IPS-NIHi11 (cell line): ENCODE measurements at regions not wholly inside any gene's neighbourhood (a gene's known extent, or its start where the extent isn't known, plus 50 kb on each side); places are given as distances from the start of the nearest gene placed in this dataset.

Source experiments
- DNase-seq: peaks from one replicate; pipeline ENCODE4 v3.0.0; 2012; ENCODE audit warnings: mixed read lengths, low spot score

DNA sequence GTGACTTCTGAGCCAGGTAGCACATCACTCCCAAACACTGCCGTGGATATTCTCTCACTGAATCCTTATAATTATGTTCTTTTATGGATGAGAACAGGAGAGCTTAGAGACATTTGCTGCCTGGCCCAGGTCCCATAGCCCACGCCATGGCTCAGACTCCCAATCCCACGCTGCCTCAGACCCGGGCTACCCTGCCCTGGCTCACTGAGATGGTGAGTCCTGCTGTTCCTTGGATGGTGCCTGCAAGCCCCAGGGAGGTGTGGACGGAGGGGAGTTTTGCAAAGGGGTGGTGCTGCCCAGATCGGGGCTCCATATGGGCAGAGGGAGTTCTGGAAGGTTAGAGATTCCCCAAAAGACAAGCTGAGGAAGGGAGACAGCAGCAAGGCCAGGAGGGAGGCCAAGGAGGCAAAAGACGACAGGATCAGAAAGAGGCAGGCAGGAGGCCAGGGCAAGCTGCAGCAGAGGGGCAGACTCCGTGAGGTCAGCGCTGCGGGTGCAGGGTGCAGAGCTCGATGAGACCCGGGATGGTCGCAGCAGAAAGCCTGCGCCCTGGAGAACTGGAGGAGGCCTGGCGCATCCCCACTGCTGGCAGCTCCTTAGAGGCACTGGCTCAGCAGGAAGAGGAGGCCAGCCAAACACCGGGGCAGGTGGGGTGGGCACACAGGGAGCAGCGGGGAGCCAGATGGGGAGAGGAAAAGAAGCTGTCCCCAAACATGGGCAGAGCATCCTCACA lies 95.7 kb upstream of the ALDH1A3 start:
- no peak for DNase-seq

DNA sequence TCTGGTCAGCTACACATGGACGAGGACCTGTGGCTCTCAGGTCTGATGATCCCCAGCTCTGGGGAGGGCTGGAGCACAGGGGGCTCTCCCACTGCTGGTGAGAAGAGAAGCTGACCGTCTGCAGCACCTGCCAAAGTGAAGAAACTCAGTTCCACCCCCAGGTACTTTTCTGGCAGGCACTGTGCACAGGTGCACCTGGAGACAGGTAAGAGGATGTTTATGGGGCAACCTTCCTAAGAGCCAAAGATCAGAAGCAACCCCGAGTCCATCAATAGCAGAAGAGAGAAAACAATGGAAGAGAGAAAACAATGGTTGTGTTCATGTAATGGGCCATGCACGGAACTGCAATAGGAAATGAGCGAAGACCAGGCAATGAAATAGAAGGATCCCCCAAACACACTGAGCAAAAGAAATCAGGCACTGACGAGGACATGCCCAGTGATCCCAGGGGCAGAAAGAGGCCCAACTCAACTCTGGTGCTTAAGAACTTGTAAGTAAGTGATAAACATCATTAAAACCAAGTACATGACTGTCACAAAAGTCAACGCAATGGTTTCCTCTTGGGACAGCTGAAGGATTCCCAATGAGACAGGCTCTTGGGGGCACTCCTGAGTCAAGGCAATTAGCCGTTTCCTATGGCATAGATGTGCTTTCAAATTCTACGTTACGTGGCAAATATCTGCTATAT lies 95.0 kb upstream of the ALDH1A3 start:
- DNase-seq = no peak

DNA sequence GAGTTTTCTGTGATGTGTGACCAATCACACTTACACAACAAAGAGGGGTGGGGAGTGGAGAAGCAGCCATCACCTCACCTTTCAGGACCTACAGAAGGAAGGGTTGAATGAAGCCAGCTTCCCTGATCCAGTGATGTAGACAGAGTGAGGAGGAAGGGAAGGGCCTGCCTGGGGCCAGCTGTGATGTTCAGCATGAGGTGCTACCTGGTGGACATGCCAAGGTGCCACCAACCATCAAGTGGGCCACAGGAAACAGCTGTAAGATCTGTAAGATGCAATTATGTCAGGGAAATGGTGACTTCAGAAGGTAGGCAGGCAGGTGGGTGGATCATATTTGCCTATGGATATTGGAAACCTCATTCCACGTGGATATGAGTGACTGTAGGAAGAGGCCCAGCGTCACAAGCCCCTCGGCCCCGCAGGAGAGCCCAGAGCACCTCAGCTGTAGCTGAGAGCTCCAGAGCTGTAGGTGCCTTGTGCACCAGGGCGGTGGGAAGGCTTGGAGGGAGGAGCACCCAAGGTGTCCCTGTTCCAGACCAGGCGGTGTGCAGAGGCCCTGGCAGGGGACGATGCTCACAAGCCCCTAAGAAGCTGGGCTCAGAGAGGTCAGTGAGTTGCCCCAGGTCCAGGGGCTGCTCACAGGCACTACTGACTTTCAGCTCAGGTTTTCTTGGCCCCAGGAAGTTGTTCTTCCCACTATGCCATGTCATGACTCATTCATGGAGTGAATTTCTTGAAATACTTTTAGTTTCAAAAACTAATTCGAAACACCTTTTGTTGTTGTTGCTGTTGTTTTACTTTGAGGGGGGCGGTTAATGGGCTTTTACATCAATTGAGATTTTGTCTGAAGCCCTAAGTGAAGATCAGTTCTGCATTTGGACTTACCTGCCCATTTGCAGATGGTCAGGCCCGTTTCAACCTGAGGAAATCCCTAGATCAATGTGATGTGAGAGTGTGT lies 94.2 kb upstream of the ALDH1A3 start:
- no peak for DNase-seq

DNA sequence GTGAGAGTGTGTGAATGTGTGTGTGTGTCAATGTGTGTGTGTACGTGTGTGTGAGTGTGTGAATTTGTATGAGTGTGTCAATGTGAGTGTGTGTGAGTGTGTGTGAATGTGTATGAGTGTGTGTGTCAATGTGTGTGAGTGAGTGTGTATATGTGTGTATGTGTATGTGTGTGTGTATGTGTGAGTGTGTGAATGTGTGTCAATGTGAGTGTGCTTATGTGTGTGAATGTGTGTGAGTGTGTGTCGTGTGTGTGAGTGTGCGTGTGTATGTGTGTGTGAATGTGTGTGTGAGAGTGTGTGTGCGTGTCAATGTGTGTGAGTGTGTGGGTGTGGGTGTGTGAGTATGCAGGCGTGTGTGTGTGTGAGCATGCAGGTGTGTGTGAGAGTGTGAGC lies 93.5 kb upstream of the ALDH1A3 start:
- DNase-seq = no peak

DNA sequence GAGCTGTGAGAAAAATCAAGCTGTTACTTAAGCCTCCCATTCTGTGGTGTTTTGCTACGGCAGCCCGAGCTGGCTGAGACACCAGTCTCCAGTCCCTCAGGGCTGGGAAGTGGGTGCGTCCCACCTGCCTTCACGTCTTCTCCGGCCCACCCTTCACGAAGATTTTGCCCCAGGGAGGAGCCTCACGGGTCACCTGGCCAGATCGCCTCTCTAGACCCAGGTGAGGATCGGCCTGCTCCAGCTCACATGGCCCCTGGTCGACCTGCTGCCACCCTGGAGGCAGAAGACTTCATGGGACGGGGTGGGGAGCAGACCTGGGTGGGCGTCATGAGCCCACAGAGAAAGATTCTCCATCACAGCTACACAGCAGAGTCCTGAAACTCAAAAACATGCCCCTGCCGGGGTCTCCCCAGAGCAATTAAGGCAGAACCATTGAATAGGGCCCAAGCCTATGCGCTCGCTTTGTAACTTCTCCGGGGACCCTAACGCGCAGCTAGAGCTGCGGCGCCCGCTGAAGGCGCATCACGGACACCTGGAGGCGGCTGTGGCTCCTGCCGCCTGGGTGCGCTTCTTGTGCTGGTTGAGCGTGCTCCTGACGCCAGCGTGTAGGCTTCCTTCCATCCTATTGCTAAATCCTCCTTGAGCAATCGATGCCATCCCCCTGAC lies 92.6 kb upstream of the ALDH1A3 start:
- DNase-seq = no peak

DNA sequence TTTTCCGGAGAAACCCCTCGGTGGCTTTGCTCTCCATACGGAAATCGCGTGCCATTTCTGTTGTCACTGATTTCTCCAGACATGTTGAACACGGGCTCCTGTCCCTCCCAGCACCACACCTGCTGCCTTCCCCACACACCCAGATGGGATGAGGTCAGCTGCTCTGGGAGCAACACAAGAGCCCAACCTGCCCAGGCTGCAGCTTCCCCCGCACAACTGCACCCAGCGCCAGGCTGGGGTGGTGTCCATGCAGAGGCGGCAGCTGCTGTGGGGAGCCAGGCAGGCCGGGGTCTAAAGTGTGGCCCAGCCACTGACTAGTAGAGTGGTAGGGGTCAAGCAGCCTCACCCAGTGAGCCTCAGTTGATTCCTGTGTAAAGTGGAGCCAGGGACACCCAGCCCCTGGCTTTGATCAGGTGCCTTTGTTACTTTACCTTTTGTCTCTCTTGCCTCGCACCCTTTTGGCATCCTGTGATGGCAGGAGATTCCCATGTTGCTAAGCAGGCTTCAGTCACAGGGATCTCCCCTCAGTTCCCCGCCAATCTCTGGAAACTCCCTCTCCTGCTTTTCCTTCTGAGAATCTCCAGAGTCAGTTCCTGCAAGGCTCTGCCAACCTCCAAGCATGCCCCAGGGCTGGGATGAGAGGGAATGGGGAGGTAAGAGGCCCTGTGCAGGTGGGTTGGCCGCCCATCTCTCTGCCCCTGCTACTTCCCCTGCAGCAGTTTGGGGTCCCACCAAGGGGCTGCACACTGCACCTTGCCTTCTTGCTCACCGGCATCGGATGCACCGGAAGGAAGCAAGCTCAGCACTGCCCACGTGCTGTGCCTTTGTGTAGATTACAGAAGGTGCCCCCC lies 91.8 kb upstream of the ALDH1A3 start:
- DNase-seq = no peak

DNA sequence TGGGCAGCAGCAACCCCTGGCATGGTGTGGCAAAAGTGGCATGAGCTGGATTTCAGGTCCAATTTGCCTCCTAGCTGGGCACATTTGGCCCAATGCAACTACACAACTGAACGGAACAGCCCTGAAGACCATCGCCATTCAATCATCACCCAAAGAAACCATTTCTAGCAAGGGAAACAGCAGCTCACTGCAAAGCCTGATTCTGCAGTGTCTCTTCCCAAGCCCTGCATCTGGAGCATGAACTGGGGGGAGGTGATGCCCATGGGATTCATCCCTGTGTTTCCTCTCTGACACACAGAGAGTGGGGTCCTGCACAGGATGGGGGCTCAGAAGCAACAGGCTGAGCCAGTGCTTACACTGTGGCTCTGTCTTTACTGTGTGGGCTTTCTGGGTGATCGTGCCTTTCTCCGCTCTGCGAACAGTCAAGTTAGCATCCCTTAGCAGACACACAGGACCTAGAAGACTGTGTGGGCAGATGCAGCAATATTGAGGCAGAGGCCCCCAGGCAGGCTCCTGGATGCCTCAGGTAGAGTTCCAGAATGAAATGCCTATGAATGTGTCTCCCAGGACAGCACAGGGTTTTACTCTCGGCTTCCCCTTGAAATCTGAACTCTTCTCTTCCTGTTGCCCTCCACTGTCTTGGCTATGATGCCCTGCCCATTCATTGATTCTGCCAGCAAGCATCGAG lies 91.1 kb upstream of the ALDH1A3 start:
- no peak for DNase-seq

DNA sequence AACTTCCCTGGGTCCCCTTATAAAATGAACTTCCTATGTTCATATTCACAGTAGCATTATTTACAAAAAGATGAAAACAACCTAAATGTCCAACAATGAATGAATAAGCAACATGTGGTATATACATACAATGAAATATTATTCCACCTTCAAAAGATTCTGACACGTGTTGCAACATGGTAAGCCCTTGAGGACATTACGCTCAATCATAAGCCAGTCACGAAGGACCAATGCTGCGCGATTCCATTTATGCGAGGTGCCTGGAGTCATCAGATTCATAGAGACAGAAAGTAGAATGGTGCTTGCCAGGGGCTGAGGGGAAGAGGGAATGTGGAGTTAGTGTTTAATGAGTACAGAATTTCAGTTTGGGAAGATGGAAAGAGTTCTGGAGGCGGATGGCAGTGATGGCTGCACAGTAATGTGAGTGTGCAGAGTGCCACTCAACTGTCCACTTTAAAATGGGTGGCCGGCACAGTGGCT lies 88.8 kb upstream of the ALDH1A3 start:
- no peak for DNase-seq

DNA sequence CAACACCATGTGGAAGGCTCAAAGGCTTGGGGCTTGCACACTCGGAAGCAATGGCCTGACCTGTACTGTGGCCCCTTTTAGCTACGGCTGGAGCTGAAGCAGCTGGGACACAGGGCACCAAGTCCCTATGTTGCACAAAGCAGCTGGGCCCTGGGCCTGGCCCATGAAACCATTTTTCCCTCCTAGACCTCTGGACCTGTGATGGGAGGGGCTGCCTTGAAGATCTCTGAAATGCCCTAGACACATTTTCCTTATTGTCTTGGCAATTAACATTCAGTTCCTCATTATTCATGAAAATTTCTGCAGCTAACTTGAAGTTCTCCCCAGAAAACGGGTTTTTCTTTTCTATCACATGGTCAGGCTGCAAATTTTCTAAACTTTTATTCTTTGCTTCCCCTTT lies 85.6 kb upstream of the ALDH1A3 start:
- DNase-seq = no peak

DNA sequence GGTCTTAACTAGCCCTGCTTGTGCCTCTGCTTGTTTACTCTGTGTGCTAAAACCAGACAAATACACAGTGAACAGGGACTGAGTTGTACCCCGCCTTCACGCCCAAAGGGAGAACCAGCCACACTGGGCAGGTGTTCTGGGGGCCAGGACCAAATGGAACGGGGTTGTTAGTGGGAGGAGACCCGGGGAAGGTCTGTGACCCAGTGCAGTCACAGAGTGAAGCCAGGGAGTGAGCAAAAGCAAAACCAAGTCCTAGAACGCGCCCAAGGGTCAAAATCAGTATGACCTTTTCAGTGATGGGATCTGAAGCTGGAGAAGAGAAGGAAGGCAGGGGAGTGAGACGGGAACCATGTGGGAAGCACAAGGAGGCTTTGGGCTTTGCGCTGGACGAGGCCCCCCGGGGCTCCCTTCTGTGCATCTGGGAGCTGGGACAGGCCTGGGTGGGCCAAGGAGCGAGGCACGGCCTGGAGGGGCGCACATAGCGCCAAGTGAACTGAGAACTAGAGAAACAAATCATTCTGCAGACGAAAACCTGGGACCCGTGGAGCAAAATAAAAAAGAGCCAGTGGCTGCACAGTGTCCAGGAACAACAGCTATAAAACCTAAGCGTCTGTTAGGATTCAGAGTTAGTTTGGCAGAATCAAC lies 78.3 kb upstream of the ALDH1A3 start:
- no peak for DNase-seq

DNA sequence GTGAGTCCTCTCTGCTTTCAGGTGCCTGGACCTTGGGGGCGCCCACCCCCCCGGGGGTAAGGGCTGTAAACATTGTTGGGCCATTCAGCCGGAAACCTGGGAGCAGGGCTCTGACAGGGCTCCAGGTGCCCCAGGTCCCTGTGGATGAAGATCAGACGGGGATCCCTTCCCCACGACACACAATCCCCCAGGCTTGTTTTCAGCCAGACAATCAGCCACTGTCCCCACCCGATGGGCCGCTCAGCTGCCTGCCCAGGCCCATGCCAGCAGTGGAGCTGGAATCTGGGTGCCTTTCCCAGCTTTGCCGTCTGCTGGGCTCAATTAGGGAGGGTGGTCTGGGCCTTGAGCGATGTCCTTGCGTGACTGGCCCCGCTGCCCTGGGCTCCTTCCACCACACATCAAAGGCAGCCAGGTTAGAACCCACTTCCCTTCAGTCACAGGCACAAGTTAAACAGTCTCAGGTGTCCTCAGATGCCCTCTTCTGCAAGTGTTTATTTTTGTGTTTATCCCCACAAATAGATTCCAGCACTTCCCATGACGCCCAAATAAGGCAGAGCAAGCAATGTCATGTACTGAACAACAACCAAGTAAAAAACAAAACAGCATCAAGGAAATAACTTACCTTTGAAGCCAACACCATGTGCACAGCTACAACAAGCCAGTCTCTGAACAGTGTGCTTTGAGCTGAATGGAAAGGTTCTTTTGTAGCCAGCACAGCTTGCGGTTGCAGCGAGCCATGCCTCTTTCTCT lies 77.0 kb upstream of the ALDH1A3 start:
- no peak for DNase-seq

DNA sequence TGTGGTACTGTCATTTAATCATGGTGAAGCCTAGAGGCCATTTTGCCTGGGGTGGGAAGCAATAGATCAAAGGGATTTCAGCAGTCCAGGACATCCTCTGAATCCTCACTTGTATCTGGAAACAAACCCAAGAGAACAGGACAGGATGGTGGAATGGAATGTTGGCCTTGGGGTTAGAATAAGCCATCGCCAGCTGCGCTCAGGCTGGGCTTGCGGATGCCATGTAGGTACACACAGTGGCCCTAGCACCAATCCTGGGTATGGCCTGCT lies 76.5 kb upstream of the ALDH1A3 start:
- no peak for DNase-seq

DNA sequence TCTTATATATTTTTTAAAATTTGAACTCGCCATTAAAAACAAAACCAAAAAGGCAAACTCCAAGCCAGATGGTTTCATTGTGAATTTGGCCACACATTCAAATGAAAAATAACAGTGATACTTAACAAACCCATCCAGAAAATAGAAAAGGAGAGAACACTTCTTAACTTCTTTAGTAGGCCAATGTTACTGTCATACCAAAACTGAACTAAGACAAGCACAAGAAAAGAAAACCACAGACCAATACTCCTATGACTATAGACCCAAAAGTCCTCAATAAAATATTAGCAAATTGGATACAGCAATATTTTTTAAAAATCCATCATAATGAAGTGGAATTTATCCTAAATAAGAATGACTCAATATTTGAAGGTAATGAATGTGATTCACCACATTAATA lies 73.5 kb upstream of the ALDH1A3 start:
- DNase-seq = no peak

DNA sequence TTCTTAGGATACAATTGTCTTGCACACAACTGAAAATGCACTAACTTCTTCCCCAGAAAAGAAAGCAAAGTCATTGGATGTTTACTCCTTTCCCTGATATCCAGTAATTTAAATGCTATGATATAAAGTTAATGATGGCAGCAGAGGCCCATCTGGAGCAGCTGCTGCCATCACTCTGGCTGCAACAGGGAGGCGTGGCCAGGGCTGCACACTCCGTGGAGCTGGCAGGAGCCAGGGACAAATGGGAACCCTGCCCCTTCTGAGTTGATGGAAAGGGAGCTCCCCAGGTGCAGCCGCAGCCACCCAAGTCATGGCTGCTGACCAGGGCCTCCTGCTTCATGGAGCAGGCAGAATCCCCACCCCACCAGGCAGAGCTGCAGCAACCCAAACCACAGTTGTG lies 72.6 kb upstream of the ALDH1A3 start:
- DNase-seq = no peak

DNA sequence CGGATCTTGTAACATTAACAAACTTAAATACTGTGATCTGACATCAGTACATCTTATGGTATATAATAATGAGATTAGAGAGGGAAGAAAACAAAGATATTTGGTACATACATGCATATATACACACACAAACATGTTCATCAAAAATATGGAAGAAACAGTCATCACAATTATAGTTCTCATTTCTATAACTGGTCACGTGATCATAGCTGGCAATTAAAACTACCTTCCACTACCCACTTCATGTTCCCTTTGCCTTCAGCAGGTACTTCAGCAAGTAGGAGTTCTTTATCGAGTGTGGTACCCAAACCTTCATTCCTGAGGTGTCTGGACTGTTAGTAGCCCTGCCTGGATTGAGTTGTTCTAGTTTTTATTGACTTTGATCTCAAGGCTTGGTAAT lies 70.9 kb upstream of the ALDH1A3 start:
- DNase-seq = no peak

DNA sequence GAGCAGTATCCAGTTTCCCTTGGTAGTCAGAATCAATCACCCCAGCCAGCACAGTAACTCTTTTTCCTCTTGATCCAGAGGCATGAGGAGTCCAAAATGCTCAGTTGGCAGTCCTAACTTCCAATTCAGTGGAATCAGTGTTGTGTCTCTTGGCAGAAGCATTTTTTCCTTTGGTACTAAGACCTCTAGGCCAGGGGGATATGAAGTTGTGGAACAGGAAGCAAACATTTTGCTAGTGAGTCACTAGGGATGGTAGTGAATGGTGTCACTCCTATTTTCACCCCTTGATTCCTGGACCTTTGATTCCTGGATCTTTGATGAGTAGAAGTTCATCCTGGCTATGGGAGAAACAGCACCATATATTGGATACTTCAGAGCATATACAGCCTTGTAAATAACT lies 70.5 kb upstream of the ALDH1A3 start:
- no peak for DNase-seq

DNA sequence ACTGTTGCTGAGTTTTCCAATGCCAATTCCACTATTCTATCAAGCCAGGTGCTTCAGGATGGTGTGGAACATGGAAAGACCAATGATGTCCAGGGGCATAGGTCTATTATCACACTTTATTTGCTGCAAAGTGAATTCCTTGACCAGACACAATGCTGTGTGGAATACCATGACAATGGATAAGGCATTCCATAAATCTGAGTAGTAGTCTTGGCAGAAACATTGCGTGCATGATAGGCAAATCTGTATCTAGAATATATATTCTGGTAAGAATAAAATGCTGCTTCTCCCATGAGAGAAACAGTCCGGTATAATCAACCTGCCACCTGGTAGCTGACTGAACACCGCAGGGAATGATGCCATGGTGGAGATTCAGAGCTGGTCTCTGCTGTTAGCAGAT lies 70.0 kb upstream of the ALDH1A3 start:
- no peak for DNase-seq

DNA sequence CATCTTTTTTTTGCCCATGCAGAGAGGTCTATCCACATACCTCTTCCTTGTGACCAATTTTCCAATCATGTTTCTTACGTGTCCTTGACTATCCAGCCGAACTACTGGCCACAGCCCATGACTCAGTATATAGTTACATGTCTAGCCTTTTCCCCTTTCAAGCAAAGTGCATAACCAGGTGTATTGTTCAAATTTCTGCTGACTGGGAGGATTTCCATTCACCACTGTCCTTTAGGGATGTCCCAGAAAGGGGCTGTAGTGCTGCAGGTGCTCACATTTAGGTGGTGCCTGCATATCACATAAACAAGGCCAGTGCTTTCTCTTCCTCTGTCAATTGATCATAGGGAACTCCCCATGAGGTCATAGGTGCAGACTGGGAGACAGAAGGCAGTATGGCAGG lies 69.4 kb upstream of the ALDH1A3 start:
- no peak for DNase-seq

DNA sequence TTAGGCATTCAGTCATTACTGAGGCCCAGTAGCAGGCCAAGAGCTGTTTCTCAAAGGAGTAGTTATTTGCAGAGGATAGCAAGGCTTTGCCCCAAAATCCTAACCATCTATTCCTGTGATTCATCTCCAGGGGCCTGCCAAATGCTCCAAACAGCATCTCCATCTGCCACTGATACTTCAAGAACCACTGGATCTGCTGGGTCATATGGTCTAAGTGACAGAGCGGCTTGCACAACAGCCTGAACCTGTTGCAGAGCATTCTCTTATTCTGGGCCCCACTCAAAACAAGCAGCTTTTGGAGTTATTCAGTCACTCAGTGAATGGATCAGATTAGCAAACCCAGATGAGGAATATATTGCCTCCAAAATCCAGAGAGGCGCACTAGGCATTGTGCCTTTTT lies 68.8 kb upstream of the ALDH1A3 start:
- no peak for DNase-seq

DNA sequence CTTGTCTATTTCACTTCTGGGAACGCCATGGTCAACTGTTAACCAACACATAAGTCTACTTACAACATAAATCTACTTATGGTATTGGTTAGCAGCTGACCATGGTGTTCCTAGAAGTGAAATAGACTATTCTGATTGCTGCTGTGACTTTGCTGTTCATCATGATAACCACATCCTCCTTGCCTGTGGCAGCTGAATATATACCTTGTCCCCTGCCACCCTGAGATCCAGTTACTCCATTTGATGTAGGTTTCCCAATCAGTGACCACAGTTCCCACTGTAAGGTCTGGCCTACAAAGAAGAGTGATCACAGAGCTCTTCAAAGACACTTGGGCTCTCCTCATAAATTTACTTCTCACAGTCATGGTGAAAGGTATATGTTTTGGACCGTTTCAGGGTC lies 66.8 kb upstream of the ALDH1A3 start:
- DNase-seq = no peak
